GM10248 (cell line): ENCODE measurements at regions not wholly inside any gene's neighbourhood (a gene's known extent, or its start where the extent isn't known, plus 50 kb on each side); places are given as distances from the start of the nearest gene placed in this dataset.

Source experiments
- CTCF ChIA-PET: fragments of 300-600 bp; sonication (Branson Sonifier 250); formaldehyde crosslinking; extraction: SDS; loops from one replicate; lab custom pipeline; 2021; ENCODE audit warnings: antibody characterized with exemption; lab: Yijun Ruan, JAX
- POLR2A ChIA-PET: fragments of 350-650 bp; sonication (Branson Sonifier 250); formaldehyde crosslinking; extraction: SDS; loops from one replicate; lab custom pipeline; 2020; ENCODE audit warnings: antibody characterized with exemption; lab: Yijun Ruan, JAX
- DNase-seq: peaks from one replicate; pipeline ENCODE4 v3.0.0; 2012; ENCODE audit errors: extremely low spot score
- CTCF ChIP-seq: IDR thresholded peaks from 2 replicates; pipeline ENCODE4 v1.5.1; 2012; ENCODE audit warnings: mild to moderate bottlenecking, low read depth; ENCODE audit errors: extremely low read depth, missing control alignments, control extremely low read depth

- CTCF ChIA-PET, result interaction anchor here (1.2 to 1.6 kb wide), 2 partner anchors 14 to 17 kb away, joined by 3 read pairs; no protein-coding TSS in a partner anchor
- no peak for DNase-seq
- TF ChIP-seq CTCF, result no peak
- POLR2A ChIA-PET, result no interaction called here
Measured at GRCh38 chr14:43476822-43477221, 1030.3 kb downstream of the FSCB start.

DNA sequence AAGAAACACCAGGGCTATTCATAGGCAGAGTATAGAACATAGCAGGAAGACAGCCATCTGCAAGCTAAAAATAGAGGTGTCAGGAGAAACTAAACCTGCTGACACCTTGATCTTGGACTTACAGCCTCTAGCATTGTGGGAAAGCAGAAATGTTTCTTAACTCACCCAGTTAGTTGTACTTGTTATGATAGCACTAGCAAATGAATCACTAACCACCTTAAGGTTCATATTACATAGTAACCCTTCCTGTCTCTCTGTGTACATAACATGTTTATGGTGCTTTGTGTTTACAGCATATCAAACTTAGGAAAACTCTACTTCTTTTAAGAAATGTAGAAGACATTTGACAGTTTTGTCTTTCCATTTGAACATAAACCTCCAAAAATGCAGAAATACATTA lies 1031.3 kb downstream of the FSCB start:
- POLR2A ChIA-PET, result no interaction called here

DNA sequence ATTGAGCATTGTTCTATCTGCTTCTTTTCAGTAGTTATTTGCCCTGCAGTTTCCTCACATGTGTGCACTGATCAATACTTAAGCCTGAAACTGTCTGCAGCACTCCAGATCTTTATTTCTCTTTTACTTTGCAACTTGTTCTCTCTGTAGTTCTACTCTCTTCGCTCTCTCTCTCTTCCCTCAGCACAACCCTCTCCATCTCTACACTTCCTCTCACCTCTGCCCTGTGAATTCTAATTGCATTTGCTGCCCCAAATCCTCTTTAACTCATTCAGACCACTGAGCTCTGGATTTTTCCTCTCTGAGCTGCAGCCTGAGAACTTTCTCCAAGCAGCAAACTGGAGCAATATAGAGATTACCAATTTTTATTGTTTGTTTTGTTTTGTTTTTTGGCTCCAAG lies 1035.5 kb downstream of the FSCB start:
- CTCF ChIA-PET, result interaction anchor here (2.0 kb wide), 1 partner anchor 7 kb away, joined by 6 read pairs; no protein-coding TSS in a partner anchor
- no peak for DNase-seq
- POLR2A ChIA-PET, result no interaction called here
- no peak for TF ChIP-seq CTCF

More for the DNA sequence above, 1031.3 kb downstream of the FSCB start:
- CTCF ChIA-PET, result interaction anchor here (1.6 kb wide), 1 partner anchor 13 kb away, joined by 3 read pairs; no protein-coding TSS in a partner anchor
- no peak for DNase-seq
- no peak for TF ChIP-seq CTCF

DNA sequence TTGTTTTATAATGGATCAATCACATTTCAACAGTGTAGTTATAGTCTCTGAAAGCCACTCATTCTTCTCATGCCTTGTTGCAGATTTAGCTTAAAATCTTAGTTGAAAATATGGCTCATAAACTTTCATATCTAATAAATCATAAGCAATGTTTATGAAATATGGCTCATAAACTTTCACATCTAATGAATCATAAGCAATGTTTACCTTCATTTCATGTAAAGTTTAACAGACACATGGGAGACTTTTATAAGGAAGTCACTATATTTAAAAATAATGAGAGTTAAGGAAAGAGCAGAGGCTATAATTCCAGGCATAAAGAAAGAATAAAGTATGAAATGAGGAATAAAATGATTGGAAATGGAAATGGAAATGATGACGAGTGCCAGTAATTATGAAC lies 1042.1 kb downstream of the FSCB start:
- ChIA-PET POLR2A (no interaction called here), CTCF (interaction anchor here (1.7 kb wide), 1 partner anchor 8 kb away, joined by 6 read pairs; no protein-coding TSS in a partner anchor)
- no peak for TF ChIP-seq CTCF
- no peak for DNase-seq

DNA sequence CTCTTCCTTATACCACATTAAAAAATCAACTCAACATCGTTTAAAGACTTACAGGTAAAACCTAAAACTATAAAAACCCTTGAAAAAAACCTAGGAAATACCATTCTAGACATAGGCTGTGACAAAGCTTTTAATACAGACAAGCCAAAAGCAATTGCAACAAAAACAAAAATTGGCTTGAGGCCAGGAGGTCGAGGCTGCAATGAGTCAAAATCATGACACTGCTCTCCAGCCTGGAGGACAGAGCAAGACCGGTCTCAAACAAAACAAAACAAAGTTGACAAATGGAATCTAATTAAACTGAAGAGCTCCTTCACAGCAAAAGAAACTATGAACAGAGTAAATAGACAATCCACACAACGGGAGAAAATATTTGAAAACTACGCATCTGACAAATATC lies 1057.8 kb downstream of the FSCB start:
- POLR2A ChIA-PET, result no interaction called here
- DNase-seq, result no peak
- CTCF ChIA-PET, result no interaction called here
- TF ChIP-seq CTCF, result no peak

GRCh38 chr14:43438056-43438455 lies 1069.0 kb downstream of the FSCB start:
- CTCF ChIA-PET, result no interaction called here
- no peak for TF ChIP-seq CTCF
- no peak for DNase-seq
- POLR2A ChIA-PET, result no interaction called here
